Lower leg skin (tissue), 3 donors: ENCODE measurements at regions not wholly inside any gene's neighbourhood (a gene's known extent, or its start where the extent isn't known, plus 50 kb on each side); places are given as distances from the start of the nearest gene placed in this dataset.

Source experiments
- POLR2A ChIP-seq, 2 donors: fragments of 450-650 bp; IDR thresholded peaks; one replicate each; pipeline ENCODE4 v1.6.1; 2016 to 2017; ENCODE audit warnings: antibody characterized with exemption in 2 of 2, mild to moderate bottlenecking in 1 of 2, moderate library complexity in 1 of 2
- TF ChIP-seq, protein P1 (sequence below), 3 donors: fragments of 450-650 bp; IDR thresholded peaks; one replicate each; pipeline ENCODE4 v1.5.1; 2016; ENCODE audit warnings: antibody characterized with exemption in 3 of 3, mild to moderate bottlenecking in 3 of 3, moderate library complexity in 2 of 3

GRCh38 chr4:37015391-37015790 is 229.2 kb upstream of the NWD2 start:
- no peak for TF ChIP-seq POLR2A (IDR thresholded peaks at IDR 0.05)
- TF ChIP-seq, protein P1, sequence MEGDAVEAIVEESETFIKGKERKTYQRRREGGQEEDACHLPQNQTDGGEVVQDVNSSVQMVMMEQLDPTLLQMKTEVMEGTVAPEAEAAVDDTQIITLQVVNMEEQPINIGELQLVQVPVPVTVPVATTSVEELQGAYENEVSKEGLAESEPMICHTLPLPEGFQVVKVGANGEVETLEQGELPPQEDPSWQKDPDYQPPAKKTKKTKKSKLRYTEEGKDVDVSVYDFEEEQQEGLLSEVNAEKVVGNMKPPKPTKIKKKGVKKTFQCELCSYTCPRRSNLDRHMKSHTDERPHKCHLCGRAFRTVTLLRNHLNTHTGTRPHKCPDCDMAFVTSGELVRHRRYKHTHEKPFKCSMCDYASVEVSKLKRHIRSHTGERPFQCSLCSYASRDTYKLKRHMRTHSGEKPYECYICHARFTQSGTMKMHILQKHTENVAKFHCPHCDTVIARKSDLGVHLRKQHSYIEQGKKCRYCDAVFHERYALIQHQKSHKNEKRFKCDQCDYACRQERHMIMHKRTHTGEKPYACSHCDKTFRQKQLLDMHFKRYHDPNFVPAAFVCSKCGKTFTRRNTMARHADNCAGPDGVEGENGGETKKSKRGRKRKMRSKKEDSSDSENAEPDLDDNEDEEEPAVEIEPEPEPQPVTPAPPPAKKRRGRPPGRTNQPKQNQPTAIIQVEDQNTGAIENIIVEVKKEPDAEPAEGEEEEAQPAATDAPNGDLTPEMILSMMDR (IDR thresholded peaks at IDR 0.05): no peak
